Adipocyte (in vitro differentiated cells): ENCODE measurements at regions not wholly inside any gene's neighbourhood (a gene's known extent, or its start where the extent isn't known, plus 50 kb on each side); places are given as distances from the start of the nearest gene placed in this dataset.

Experiments used
- DNase-seq: peaks from one replicate; pipeline ENCODE4 v3.0.0-alpha.2; 2015; ENCODE audit warnings: low read depth
- H3K27me3 ChIP-seq: replicated peaks from 2 replicates; pipeline ENCODE4 v1.7.0; 2013; ENCODE audit warnings: mild to moderate bottlenecking, low read length, moderate library complexity; ENCODE audit not compliant: control insufficient read depth, insufficient read depth
- H3K36me3 ChIP-seq: 2 replicates; pipeline ENCODE4 v1.7.0; 2013; ENCODE audit warnings: low read length, mild to moderate bottlenecking, moderate library complexity; ENCODE audit not compliant: control insufficient read depth, insufficient read depth, severe bottlenecking
- H3K4me1 ChIP-seq: 2 replicates; pipeline ENCODE4 v1.7.0; 2013; ENCODE audit warnings: mild to moderate bottlenecking, low read length, moderate library complexity; ENCODE audit not compliant: control insufficient read depth, insufficient read depth
- H3K4me3 ChIP-seq: 2 replicates; pipeline ENCODE4 v1.7.0; 2013; ENCODE audit warnings: mild to moderate bottlenecking, low read length, moderate library complexity
- H3K9ac ChIP-seq: 2 replicates; pipeline ENCODE4 v1.7.0; 2013; ENCODE audit warnings: mild to moderate bottlenecking, low read length, moderate library complexity
- H3K9me3 ChIP-seq: 2 replicates; pipeline ENCODE4 v1.7.0; 2013; ENCODE audit warnings: mild to moderate bottlenecking, low read length, moderate library complexity; ENCODE audit not compliant: control insufficient read depth

- H3K9me3 ChIP-seq: no peaks in the 10 kb centered on the region
- H3K27me3 ChIP-seq: no peaks in the 10 kb centered on the region
- H3K36me3 ChIP-seq: no peaks in the 10 kb centered on the region
- peak overlapping the region; percentile 11 for H3K4me3 ChIP-seq
- H3K9ac ChIP-seq: peak overlapping the region; percentile 40
- peak; percentile 48 for DNase-seq
- H3K4me1 ChIP-seq: peaks cover 38% of the 10 kb centered on the region
Observed at GRCh38 chr21:27569091-27569490, 602.2 kb upstream of the ADAMTS5 start.

- DNase-seq: no peak
- H3K4me1 ChIP-seq: peaks cover 36% of the 10 kb centered on the region
- H3K9ac ChIP-seq: no peak overlapping the region
- H3K4me3 ChIP-seq: no peak overlapping the region
- no peaks in the 10 kb centered on the region for H3K27me3 ChIP-seq
- H3K36me3 ChIP-seq: no peaks in the 10 kb centered on the region
- H3K9me3 ChIP-seq: no peaks in the 10 kb centered on the region
Observed at GRCh38 chr21:27567381-27567780, 600.5 kb upstream of the ADAMTS5 start.

DNA sequence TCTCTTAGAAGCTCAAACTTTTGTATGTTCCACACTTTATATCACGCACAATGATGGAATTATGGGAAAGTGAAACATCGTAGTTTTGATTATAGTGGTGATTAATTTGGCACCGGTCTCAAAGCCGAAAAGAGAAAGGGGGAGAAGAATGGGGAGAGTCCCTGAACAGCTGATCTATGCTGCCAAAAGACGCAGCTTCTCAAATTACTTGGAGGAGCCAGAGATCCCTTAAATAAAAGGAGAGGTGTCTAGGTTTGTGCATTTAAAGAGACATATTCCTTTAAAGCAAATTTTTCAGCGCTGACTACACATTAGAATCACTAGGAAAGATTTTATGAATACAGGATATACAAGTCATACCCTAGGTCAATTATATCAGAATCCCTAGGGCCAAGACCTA, 599.6 kb upstream of the ADAMTS5 start:
- Histone ChIP-seq H3K36me3 (no peaks in the 10 kb centered on the region), H3K9me3 (no peaks in the 10 kb centered on the region), H3K4me3 (no peak overlapping the region), H3K27me3 (no peaks in the 10 kb centered on the region), H3K4me1 (peaks cover 32% of the 10 kb centered on the region), H3K9ac (no peak overlapping the region)
- DNase-seq: no peak

- DNase-seq: no peak
- no peaks in the 10 kb centered on the region for H3K27me3 ChIP-seq
Observed at GRCh38 chr21:27565364-27565763, 598.5 kb upstream of the ADAMTS5 start.

GRCh38 chr21:27564684-27565301, 597.9 kb upstream of the ADAMTS5 start:
- Histone ChIP-seq H3K36me3 (no peaks in the 10 kb centered on the region), H3K27me3 (no peaks in the 10 kb centered on the region), H3K9me3 (no peaks in the 10 kb centered on the region), H3K4me3 (no peak overlapping the region), H3K9ac (peak overlapping the region; percentile 50), H3K4me1 (peaks cover 17% of the 10 kb centered on the region)
- peak; percentile 75 for DNase-seq

More at GRCh38 chr21:27565364-27565763, 598.5 kb upstream of the ADAMTS5 start:
- no peaks in the 10 kb centered on the region for H3K9me3 ChIP-seq
- no peak overlapping the region for H3K4me3 ChIP-seq
- H3K36me3 ChIP-seq: no peaks in the 10 kb centered on the region
- H3K9ac ChIP-seq: peak overlapping the region; percentile 50
- H3K4me1 ChIP-seq: peaks cover 23% of the 10 kb centered on the region

- Histone ChIP-seq H3K9ac (no peak overlapping the region), H3K4me1 (peaks cover 5% of the 10 kb centered on the region), H3K9me3 (no peaks in the 10 kb centered on the region), H3K36me3 (no peaks in the 10 kb centered on the region), H3K4me3 (no peak overlapping the region), H3K27me3 (no peaks in the 10 kb centered on the region)
- no peak for DNase-seq
Observed at GRCh38 chr21:27562303-27562702, 595.4 kb upstream of the ADAMTS5 start.

DNA sequence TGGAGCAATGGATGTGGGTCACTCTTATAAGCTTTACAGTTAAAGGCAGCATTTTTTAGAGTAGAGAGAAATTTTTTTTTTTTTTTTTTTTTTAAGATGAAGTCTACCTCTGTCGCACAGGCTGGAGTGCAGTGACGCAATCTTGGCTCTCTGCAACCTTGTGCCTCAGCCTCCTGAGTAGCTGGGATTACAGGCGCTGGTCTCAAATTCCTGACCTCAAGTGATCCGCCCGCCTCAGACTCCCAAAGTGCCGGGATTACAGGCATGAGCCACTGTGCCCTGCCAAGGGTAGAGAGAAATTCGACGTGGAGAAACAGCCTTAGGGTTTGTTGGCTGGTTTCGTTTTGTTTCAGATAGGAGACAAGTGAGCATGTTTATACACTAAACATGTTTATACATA, 594.2 kb upstream of the ADAMTS5 start:
- H3K9ac ChIP-seq: peak overlapping the region; percentile 34
- peaks cover 5% of the 10 kb centered on the region for H3K4me1 ChIP-seq
- no peaks in the 10 kb centered on the region for H3K27me3 ChIP-seq
- no peak overlapping the region for H3K4me3 ChIP-seq
- H3K36me3 ChIP-seq: no peaks in the 10 kb centered on the region
- H3K9me3 ChIP-seq: peaks cover 2% of the 10 kb centered on the region
- no peak for DNase-seq

DNA sequence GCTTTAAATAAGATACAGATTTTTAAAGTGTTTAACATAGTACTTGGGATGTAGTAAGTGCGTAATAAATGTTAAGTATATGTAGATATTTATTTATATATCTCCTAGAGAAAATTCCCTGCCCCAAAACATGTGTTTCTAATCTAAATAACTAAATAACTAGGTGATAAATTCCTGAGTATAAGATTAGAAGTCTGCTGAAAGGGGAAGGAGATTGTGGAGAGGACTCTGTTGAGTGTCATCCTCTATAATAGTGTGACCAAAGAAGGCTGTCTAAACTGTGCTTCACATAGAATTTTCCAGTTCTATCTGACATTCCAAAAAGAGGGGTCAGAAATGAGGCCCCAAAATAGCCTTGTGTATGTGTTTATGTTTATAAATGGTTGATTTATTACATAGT, 590.5 kb upstream of the ADAMTS5 start:
- H3K27me3 ChIP-seq: no peaks in the 10 kb centered on the region
- H3K9me3 ChIP-seq: peaks cover 18% of the 10 kb centered on the region
- H3K36me3 ChIP-seq: no peaks in the 10 kb centered on the region
- H3K4me1 ChIP-seq: peaks cover 5% of the 10 kb centered on the region
- no peak for DNase-seq
- H3K9ac ChIP-seq: no peak overlapping the region
- H3K4me3 ChIP-seq: no peak overlapping the region

DNA sequence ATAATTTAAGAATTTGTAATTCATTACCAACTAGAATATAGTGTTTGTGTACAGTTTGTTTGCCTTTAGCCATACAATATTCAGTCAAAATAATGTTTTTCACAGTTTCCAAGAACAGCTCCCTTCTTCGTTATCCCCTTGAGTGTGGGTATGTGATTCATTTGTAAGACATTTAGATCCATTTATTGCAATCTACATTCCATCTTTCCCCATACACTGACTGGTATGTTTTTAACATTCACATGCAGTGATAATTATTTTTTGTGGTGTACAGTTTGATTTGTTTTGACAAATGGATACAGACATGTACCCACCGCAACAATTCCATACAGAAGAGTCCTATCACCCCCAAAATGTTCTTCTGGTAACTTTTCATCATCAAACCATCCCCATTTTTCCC, 589.1 kb upstream of the ADAMTS5 start:
- H3K9me3 ChIP-seq: peaks cover 25% of the 10 kb centered on the region
- DNase-seq: no peak
- no peaks in the 10 kb centered on the region for H3K27me3 ChIP-seq
- H3K36me3 ChIP-seq: no peaks in the 10 kb centered on the region
- no peaks in the 10 kb centered on the region for H3K4me1 ChIP-seq
- H3K4me3 ChIP-seq: no peak overlapping the region
- no peak overlapping the region for H3K9ac ChIP-seq

- H3K4me1 ChIP-seq: peaks cover 6% of the 10 kb centered on the region
- no peaks in the 10 kb centered on the region for H3K36me3 ChIP-seq
- no peaks in the 10 kb centered on the region for H3K27me3 ChIP-seq
- H3K9ac ChIP-seq: no peak overlapping the region
- peak; percentile 42 for DNase-seq
- H3K4me3 ChIP-seq: no peak overlapping the region
- peaks cover 15% of the 10 kb centered on the region for H3K9me3 ChIP-seq
Observed at GRCh38 chr21:27550287-27550686, 583.4 kb upstream of the ADAMTS5 start.

DNA sequence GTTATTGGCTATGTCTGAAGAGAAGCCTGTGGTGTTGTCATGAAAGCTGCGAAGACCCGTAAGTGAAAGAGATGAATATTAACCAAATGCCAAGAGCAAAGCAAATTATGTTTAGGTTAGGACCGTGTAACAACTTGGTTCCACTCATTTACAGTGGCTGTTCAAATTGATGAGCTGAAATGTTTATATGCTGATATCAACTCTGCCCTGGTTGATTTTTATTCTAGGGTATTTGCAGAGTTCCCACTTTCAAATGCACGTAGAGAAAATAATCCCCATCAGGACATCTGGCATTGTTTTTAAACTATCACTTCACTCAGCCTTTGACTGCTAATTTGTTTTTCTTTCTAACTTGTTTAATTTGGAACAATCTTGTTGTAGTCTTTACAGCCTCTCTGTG, 581.6 kb upstream of the ADAMTS5 start:
- no peak for DNase-seq
- H3K27me3 ChIP-seq: no peaks in the 10 kb centered on the region
- H3K9me3 ChIP-seq: peaks cover 11% of the 10 kb centered on the region
- H3K4me3 ChIP-seq: no peak overlapping the region
- no peak overlapping the region for H3K9ac ChIP-seq
- peaks cover 6% of the 10 kb centered on the region for H3K4me1 ChIP-seq
- no peaks in the 10 kb centered on the region for H3K36me3 ChIP-seq

DNA sequence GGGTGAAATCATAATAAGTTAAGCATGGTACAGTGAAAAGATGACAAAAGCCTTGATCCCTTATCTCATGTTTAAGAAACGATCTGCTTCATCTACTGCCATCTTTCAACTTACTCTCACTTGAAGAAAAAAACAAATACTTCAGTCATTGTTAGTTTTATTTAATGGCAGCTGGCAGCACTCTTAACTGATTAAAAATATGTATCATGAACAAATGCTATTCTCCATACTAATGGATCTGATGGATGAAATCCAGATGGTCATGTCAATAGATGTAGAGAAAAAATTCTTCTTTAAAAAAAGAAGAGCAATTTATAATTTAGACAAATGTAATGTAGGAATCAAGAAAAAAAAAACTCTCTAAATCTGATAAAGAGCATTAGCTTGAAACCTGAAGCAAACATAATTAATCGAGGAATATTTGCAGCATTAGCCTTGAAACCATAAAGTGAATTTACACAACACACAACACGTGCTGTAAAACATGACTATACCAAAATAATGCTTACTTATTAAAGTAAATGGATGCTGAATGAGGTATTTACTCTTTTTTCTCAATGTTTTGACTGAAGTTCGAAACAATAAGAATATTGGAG, 579.0 kb upstream of the ADAMTS5 start:
- H3K4me1 ChIP-seq: peaks cover 6% of the 10 kb centered on the region
- no peak for DNase-seq
- H3K27me3 ChIP-seq: no peaks in the 10 kb centered on the region
- H3K4me3 ChIP-seq: no peak overlapping the region
- no peaks in the 10 kb centered on the region for H3K9me3 ChIP-seq
- H3K9ac ChIP-seq: no peak overlapping the region
- no peaks in the 10 kb centered on the region for H3K36me3 ChIP-seq
